ENCODE measurements at regions not wholly inside any gene's neighbourhood (a gene's known extent, or its start where the extent isn't known, plus 50 kb on each side); places are given as distances from the start of the nearest gene placed in this dataset.

DNA sequence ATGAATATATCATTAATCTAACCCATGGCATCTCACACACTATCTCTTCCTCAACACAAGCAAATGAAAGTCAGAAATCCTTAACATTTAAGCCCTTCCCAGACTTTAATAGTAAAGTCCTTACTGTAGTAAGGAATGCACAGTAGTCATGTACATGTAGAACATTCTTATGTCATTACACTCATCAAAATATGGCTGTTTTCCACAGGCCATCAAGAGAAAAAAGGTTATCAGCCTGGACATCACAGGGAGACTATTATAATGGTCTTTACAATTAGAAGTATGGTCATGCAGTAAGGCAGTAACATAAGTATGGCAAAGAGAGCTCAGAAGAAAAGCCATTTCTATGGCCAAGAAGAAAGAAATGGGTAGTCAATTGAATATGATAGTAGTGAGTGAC, 121.2 kb downstream of the SLC6A15 start:
- POLR2A ChIA-PET, result no interaction called here
- Histone ChIP-seq H3K36me3 (ENCODE audit: control insufficient read depth in 2 of 2, insufficient read depth in 1 of 2, low read length in 2 of 2) (no peaks in the 10 kb centered on the region), H3K4me3 (ENCODE audit: low read depth, low read length) (no peak overlapping the region), H3K27ac (ENCODE audit: extremely low read depth, low read depth, low read length) (no peak overlapping the region), H3K9me3 (ENCODE audit: control insufficient read depth, insufficient read depth, low read depth, low read length) (no peaks in the 10 kb centered on the region), H3K4me1 (ENCODE audit: control insufficient read depth, insufficient read depth, low read length) (no peaks in the 10 kb centered on the region)
- no peak for TF ChIP-seq ZSCAN23 (tag by site-specific recombination; IDR thresholded peaks at IDR 0.05)
- TF ChIP-seq ZBTB1 (tag by site-specific recombination; IDR thresholded peaks at IDR 0.05), result no peak
- no peak for TF ChIP-seq ZNF561 (tag by site-specific recombination; IDR thresholded peaks at IDR 0.05; ENCODE audit: borderline replicate concordance)
- TF ChIP-seq ZFP3 (tag by site-specific recombination; IDR thresholded peaks at IDR 0.05; ENCODE audit: low read depth), result no peak
- TF ChIP-seq, protein P1, sequence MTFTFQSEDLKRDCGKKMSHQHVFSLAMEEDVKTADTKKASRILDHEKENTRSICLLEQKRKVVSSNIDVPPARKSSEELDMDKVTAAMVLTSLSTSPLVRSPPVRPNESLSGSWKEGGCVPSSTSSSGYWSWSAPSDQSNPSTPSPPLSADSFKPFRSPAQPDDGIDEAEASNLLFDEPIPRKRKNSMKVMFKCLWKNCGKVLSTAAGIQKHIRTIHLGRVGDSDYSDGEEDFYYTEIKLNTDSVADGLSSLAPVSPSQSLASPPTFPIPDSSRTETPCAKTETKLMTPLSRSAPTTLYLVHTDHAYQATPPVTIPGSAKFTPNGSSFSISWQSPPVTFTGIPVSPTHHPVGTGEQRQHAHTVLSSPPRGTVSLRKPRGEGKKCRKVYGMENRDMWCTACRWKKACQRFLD (tag by site-specific recombination; IDR thresholded peaks at IDR 0.05), result no peak
- no peak for TF ChIP-seq ZNF677 (tag by site-specific recombination; IDR thresholded peaks at IDR 0.05)
- no peak for TF ChIP-seq ZNF596 (tag by site-specific recombination; IDR thresholded peaks at IDR 0.05)
- no peak for TF ChIP-seq ZNF114 (tag by site-specific recombination; IDR thresholded peaks at IDR 0.05)
- TF ChIP-seq ZFP41 (tag by site-specific recombination; IDR thresholded peaks at IDR 0.05; ENCODE audit: borderline replicate concordance), result no peak
- no peak for TF ChIP-seq ZNF558 (tag by site-specific recombination; IDR thresholded peaks at IDR 0.05)
- TF ChIP-seq ZNF133 (tag by site-specific recombination; IDR thresholded peaks at IDR 0.05), result no peak
- TF ChIP-seq ZNF791 (tag by site-specific recombination; IDR thresholded peaks at IDR 0.05), result no peak
- TF ChIP-seq ZNF202 (tag by site-specific recombination; IDR thresholded peaks at IDR 0.05; ENCODE audit: borderline replicate concordance), result no peak
- no peak for TF ChIP-seq ZNF274 (IDR thresholded peaks at IDR 0.05; ENCODE audit: low read length)
- TF ChIP-seq ZNF274 (tag by site-specific recombination; IDR thresholded peaks at IDR 0.05; ENCODE audit: borderline replicate concordance), result no peak
- TF ChIP-seq ZNF138 (tag by site-specific recombination; IDR thresholded peaks at IDR 0.05; ENCODE audit: borderline replicate concordance), result no peak
- TF ChIP-seq ZNF571 (tag by site-specific recombination; IDR thresholded peaks at IDR 0.05), result no peak
- TF ChIP-seq ZNF366 (tag by site-specific recombination; conservative IDR thresholded peaks at IDR 0.05), result no peak
- TF ChIP-seq ZNF830 (tag by site-specific recombination; IDR thresholded peaks at IDR 0.05; ENCODE audit: low read depth), result no peak
- TF ChIP-seq ZNF404 (tag by site-specific recombination; IDR thresholded peaks at IDR 0.05), result no peak
- TF ChIP-seq ZNF350 (tag by site-specific recombination; IDR thresholded peaks at IDR 0.05), result no peak
- CTCF ChIA-PET, result no interaction called here

DNA sequence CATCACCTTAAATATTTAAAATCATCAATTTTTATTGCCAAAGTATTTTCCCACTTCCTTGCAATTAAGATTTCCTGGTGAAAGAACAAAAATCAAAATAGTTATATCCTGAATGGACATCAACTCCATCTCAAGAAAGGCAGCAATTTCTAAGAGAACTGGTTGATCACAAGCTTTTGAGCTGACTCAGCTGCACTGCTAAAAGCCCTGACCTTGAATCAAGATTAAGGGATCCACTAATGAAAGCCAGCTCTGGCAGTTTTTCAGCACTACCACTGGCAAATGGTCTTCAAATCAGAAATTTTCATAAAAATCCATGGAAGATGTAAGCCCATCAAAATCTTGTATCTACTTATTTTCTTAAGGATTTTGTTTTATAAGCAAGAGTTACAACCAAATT, 123.4 kb downstream of the SLC6A15 start:
- Histone ChIP-seq H3K4me3 (ENCODE audit: low read depth, low read length) (no peak overlapping the region), H3K4me1 (ENCODE audit: control insufficient read depth, insufficient read depth, low read length) (no peaks in the 10 kb centered on the region), H3K9me3 (ENCODE audit: control insufficient read depth, insufficient read depth, low read depth, low read length) (no peaks in the 10 kb centered on the region), H3K36me3 (ENCODE audit: control insufficient read depth in 2 of 2, insufficient read depth in 1 of 2, low read length in 2 of 2) (no peaks in the 10 kb centered on the region), H3K27ac (ENCODE audit: extremely low read depth, low read depth, low read length) (no peak overlapping the region)
- CTCF ChIA-PET, result no interaction called here
- TF ChIP-seq, protein P2, sequence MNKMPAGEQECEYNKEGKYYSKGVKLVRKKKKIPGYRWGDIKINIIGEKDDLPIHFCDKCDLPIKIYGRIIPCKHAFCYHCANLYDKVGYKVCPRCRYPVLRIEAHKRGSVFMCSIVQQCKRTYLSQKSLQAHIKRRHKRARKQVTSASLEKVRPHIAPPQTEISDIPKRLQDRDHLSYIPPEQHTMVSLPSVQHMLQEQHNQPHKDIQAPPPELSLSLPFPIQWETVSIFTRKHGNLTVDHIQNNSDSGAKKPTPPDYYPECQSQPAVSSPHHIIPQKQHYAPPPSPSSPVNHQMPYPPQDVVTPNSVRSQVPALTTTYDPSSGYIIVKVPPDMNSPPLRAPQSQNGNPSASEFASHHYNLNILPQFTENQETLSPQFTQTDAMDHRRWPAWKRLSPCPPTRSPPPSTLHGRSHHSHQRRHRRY (tag by site-specific recombination; IDR thresholded peaks at IDR 0.05), result no peak
- no peak for TF ChIP-seq SETDB1 (IDR thresholded peaks at IDR 0.05; ENCODE audit: insufficient read length, low read length)
- POLR2A ChIA-PET, result no interaction called here

DNA sequence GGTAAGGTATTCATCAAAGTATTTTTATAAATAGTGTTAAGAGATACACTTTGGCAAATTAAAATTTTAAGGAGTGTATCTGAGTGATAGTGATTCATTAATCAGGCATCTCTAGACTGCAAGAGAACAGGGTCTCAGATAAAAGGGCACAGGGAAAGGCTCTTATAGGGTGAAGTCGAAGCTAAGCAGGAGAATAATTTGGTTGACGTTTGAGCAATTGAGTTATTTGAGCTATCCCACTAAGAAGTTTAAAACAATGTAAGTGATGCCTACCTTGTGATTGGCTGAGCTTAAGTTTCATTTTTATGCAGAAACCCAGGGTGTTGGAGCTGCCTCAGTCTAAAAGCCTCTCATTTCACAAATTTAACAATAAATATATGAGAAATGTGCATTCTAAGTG, 125.3 kb downstream of the SLC6A15 start:
- H3K27ac ChIP-seq (ENCODE audit: extremely low read depth, low read depth, low read length), result no peak overlapping the region
- H3K36me3 ChIP-seq (ENCODE audit: control insufficient read depth in 2 of 2, insufficient read depth in 1 of 2, low read length in 2 of 2), result no peaks in the 10 kb centered on the region
- H3K4me3 ChIP-seq (ENCODE audit: low read depth, low read length), result no peak overlapping the region
- ChIA-PET POLR2A (no interaction called here), CTCF (no interaction called here)
- no peaks in the 10 kb centered on the region for H3K9me3 ChIP-seq (ENCODE audit: control insufficient read depth, insufficient read depth, low read depth, low read length)
- H3K4me1 ChIP-seq (ENCODE audit: control insufficient read depth, insufficient read depth, low read length), result no peaks in the 10 kb centered on the region
- TF ChIP-seq ZNF549 (tag by site-specific recombination; IDR thresholded peaks at IDR 0.05) (no peak), ZNF561 (tag by site-specific recombination; IDR thresholded peaks at IDR 0.05; ENCODE audit: borderline replicate concordance) (no peak), ZNF558 (tag by site-specific recombination; IDR thresholded peaks at IDR 0.05) (no peak), ZBTB8A (tag by site-specific recombination; IDR thresholded peaks at IDR 0.05) (no peak)
- TF ChIP-seq, protein P3, sequence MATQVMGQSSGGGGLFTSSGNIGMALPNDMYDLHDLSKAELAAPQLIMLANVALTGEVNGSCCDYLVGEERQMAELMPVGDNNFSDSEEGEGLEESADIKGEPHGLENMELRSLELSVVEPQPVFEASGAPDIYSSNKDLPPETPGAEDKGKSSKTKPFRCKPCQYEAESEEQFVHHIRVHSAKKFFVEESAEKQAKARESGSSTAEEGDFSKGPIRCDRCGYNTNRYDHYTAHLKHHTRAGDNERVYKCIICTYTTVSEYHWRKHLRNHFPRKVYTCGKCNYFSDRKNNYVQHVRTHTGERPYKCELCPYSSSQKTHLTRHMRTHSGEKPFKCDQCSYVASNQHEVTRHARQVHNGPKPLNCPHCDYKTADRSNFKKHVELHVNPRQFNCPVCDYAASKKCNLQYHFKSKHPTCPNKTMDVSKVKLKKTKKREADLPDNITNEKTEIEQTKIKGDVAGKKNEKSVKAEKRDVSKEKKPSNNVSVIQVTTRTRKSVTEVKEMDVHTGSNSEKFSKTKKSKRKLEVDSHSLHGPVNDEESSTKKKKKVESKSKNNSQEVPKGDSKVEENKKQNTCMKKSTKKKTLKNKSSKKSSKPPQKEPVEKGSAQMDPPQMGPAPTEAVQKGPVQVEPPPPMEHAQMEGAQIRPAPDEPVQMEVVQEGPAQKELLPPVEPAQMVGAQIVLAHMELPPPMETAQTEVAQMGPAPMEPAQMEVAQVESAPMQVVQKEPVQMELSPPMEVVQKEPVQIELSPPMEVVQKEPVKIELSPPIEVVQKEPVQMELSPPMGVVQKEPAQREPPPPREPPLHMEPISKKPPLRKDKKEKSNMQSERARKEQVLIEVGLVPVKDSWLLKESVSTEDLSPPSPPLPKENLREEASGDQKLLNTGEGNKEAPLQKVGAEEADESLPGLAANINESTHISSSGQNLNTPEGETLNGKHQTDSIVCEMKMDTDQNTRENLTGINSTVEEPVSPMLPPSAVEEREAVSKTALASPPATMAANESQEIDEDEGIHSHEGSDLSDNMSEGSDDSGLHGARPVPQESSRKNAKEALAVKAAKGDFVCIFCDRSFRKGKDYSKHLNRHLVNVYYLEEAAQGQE (tag by site-specific recombination; IDR thresholded peaks at IDR 0.05), result no peak
- TF ChIP-seq, protein P4, sequence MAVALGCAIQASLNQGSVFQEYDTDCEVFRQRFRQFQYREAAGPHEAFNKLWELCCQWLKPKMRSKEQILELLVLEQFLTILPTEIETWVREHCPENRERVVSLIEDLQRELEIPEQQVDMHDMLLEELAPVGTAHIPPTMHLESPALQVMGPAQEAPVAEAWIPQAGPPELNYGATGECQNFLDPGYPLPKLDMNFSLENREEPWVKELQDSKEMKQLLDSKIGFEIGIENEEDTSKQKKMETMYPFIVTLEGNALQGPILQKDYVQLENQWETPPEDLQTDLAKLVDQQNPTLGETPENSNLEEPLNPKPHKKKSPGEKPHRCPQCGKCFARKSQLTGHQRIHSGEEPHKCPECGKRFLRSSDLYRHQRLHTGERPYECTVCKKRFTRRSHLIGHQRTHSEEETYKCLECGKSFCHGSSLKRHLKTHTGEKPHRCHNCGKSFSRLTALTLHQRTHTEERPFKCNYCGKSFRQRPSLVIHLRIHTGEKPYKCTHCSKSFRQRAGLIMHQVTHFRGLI (tag by site-specific recombination; IDR thresholded peaks at IDR 0.05), result no peak
